H1 (cell line): ENCODE measurements at regions not wholly inside any gene's neighbourhood (a gene's known extent, or its start where the extent isn't known, plus 50 kb on each side); places are given as distances from the start of the nearest gene placed in this dataset.

ENCODE experiments used
- BACH1 ChIP-seq: IDR thresholded peaks from 2 replicates; pipeline ENCODE4 v1.6.1; 2012; ENCODE audit warnings: low read length, improper control_type of control experiment
- EP300 ChIP-seq, 2 experiments: IDR thresholded peaks; 1 replicate in 1 of 2; 2 replicates in 1 of 2; pipeline ENCODE4 v1.6.1; 2011 to 2012; ENCODE audit warnings: low read depth in 2 of 2, low read length in 2 of 2, mild to moderate bottlenecking in 2 of 2, borderline replicate concordance in 1 of 2, inconsistent platforms in 1 of 2, moderate library complexity in 1 of 2
- EZH2 ChIP-seq: fragments of 200-600 bp; sonication (generic); IDR thresholded peaks from 2 replicates; pipeline ENCODE4 v1.7.1; 2012; ENCODE audit warnings: low read depth, mild to moderate bottlenecking, moderate library complexity, low read length, inconsistent platforms; ENCODE audit not compliant: severe bottlenecking
- KDM5A ChIP-seq: fragments of 200-600 bp; IDR thresholded peaks from 2 replicates; pipeline ENCODE4 v1.7.1; 2012; ENCODE audit warnings: mild to moderate bottlenecking, low read length, inconsistent platforms, mixed read lengths
- RAD21 ChIP-seq, 2 experiments: IDR thresholded peaks in 1 of 2; conservative IDR thresholded peaks in 1 of 2; 2 replicates each; pipeline ENCODE4 v1.6.1; 2011; ENCODE audit warnings: low read depth in 2 of 2, low read length in 2 of 2, improper control_type of control experiment in 1 of 2, inconsistent platforms in 1 of 2, mild to moderate bottlenecking in 1 of 2, moderate library complexity in 1 of 2
- SRF ChIP-seq: IDR thresholded peaks from 2 replicates; pipeline ENCODE4 v1.6.1; 2011; ENCODE audit warnings: mild to moderate bottlenecking, low read depth, low read length, moderate library complexity
- TCF12 ChIP-seq: IDR thresholded peaks from 2 replicates; pipeline ENCODE4 v1.6.1; 2011; ENCODE audit warnings: low read depth, mild to moderate bottlenecking, low read length
- YY1 ChIP-seq: IDR thresholded peaks from 2 replicates; pipeline ENCODE4 v1.6.1; 2011; ENCODE audit warnings: low read depth, mild to moderate bottlenecking, low read length
- ZNF274 ChIP-seq: IDR thresholded peaks from 2 replicates; pipeline ENCODE4 v1.7.0; 2012; ENCODE audit warnings: low read length, borderline replicate concordance; ENCODE audit errors: extremely low read depth
- TF ChIP-seq, protein P1 (sequence below): IDR thresholded peaks from 2 replicates; pipeline ENCODE4 v1.6.1; 2012; ENCODE audit warnings: inconsistent platforms
- TF ChIP-seq, protein P2 (sequence below), 3 experiments: IDR thresholded peaks; 1 replicate in 2 of 3; 2 replicates in 1 of 3; pipeline versions ENCODE4 v1.5.1 to v1.6.1; 2011; ENCODE audit warnings: low read length in 3 of 3, mild to moderate bottlenecking in 3 of 3, inconsistent platforms in 2 of 3, low read depth in 1 of 3, moderate library complexity in 1 of 3; ENCODE audit not compliant: insufficient read depth in 1 of 3; ENCODE audit errors: control extremely low read depth in 1 of 3
- TF ChIP-seq, protein P3 (sequence below): IDR thresholded peaks from 2 replicates; pipeline ENCODE4 v1.6.1; 2011; ENCODE audit warnings: low read length, improper control_type of control experiment

DNA sequence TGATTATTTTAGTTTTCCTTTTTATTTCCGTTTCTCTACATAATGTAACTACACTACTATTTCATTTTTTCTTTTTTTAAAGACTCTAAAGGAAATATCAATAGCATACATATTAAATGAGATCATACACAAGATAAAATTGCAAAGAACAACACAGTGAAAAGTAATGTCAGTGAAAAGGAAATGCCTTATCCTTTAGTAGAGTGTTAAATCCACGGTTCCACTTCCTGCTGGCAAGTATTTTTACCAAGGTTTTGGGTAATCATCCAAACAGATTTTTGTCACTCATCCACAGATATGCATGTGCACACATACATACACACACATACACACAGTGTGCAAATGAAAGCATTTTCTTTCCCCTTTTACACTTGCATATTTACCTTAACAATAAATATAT lies 548.9 kb downstream of the PPP4R3C start:
- TF ChIP-seq YY1 (no peak), BACH1 (no peak), TCF12 (no peak), SRF (no peak), KDM5A (no peak), EP300 (IDR thresholded peaks at IDR 0.05; ENCODE audit: borderline replicate concordance in 1 of 2, low read depth in 2 of 2, low read length in 2 of 2) (no peak), ZNF274 (no peak), RAD21 (IDR thresholded peaks at IDR 0.05 in 1 of 2, conservative IDR thresholded peaks at IDR 0.05 in 1 of 2; ENCODE audit: low read depth in 2 of 2, low read length in 2 of 2) (no peak), EZH2 (no peak)
- TF ChIP-seq, protein P1, sequence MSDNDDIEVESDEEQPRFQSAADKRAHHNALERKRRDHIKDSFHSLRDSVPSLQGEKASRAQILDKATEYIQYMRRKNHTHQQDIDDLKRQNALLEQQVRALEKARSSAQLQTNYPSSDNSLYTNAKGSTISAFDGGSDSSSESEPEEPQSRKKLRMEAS = no peak
- TF ChIP-seq, protein P2, sequence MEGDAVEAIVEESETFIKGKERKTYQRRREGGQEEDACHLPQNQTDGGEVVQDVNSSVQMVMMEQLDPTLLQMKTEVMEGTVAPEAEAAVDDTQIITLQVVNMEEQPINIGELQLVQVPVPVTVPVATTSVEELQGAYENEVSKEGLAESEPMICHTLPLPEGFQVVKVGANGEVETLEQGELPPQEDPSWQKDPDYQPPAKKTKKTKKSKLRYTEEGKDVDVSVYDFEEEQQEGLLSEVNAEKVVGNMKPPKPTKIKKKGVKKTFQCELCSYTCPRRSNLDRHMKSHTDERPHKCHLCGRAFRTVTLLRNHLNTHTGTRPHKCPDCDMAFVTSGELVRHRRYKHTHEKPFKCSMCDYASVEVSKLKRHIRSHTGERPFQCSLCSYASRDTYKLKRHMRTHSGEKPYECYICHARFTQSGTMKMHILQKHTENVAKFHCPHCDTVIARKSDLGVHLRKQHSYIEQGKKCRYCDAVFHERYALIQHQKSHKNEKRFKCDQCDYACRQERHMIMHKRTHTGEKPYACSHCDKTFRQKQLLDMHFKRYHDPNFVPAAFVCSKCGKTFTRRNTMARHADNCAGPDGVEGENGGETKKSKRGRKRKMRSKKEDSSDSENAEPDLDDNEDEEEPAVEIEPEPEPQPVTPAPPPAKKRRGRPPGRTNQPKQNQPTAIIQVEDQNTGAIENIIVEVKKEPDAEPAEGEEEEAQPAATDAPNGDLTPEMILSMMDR (IDR thresholded peaks at IDR 0.05; ENCODE audit: control extremely low read depth in 1 of 3, insufficient read depth in 1 of 3, low read depth in 1 of 3, low read length in 3 of 3) = no peak
- TF ChIP-seq, protein P3, sequence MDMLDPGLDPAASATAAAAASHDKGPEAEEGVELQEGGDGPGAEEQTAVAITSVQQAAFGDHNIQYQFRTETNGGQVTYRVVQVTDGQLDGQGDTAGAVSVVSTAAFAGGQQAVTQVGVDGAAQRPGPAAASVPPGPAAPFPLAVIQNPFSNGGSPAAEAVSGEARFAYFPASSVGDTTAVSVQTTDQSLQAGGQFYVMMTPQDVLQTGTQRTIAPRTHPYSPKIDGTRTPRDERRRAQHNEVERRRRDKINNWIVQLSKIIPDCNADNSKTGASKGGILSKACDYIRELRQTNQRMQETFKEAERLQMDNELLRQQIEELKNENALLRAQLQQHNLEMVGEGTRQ = no peak
